ENCODE measurements at regions not wholly inside any gene's neighbourhood (a gene's known extent, or its start where the extent isn't known, plus 50 kb on each side); places are given as distances from the start of the nearest gene placed in this dataset.

- H3K27ac Mint-ChIP-seq: no peak overlapping the region
- no peaks in the 10 kb centered on the region for H3K27me3 Mint-ChIP-seq (ENCODE audit: low read depth)
- peaks cover 4% of the 10 kb centered on the region for H3K4me1 Mint-ChIP-seq
- H3K4me3 Mint-ChIP-seq: no peak overlapping the region
- H3K36me3 Mint-ChIP-seq (ENCODE audit: low read depth): no peaks in the 10 kb centered on the region
- no peak for TF ChIP-seq CTCF (IDR thresholded peaks at IDR 0.05; ENCODE audit: unreplicated experiment in 3 of 3)
- no peaks in the 10 kb centered on the region for H3K9me3 Mint-ChIP-seq
Measured at GRCh38 chr4:136573460-136573859, 958.8 kb downstream of the PCDH18 start.

GRCh38 chr4:136571315-136571714 lies 961.0 kb downstream of the PCDH18 start:
- no peak overlapping the region for H3K27ac Mint-ChIP-seq
- H3K27me3 Mint-ChIP-seq (ENCODE audit: low read depth): no peaks in the 10 kb centered on the region
- peaks cover 4% of the 10 kb centered on the region for H3K4me1 Mint-ChIP-seq
- no peaks in the 10 kb centered on the region for H3K9me3 Mint-ChIP-seq
- no peaks in the 10 kb centered on the region for H3K36me3 Mint-ChIP-seq (ENCODE audit: low read depth)
- no peak for TF ChIP-seq CTCF (IDR thresholded peaks at IDR 0.05; ENCODE audit: unreplicated experiment in 3 of 3)
- no peak overlapping the region for H3K4me3 Mint-ChIP-seq

- Mint-ChIP-seq H3K27me3 (ENCODE audit: low read depth) (no peaks in the 10 kb centered on the region), H3K27ac (no peak overlapping the region), H3K4me1 (peaks cover 6% of the 10 kb centered on the region), H3K4me3 (no peak overlapping the region), H3K36me3 (ENCODE audit: low read depth) (no peaks in the 10 kb centered on the region), H3K9me3 (no peaks in the 10 kb centered on the region)
- no peak for TF ChIP-seq CTCF (IDR thresholded peaks at IDR 0.05; ENCODE audit: unreplicated experiment in 3 of 3)
Measured at GRCh38 chr4:136562834-136563233, 969.5 kb downstream of the PCDH18 start.

- Mint-ChIP-seq H3K4me1 (peaks cover 6% of the 10 kb centered on the region), H3K27me3 (ENCODE audit: low read depth) (no peaks in the 10 kb centered on the region), H3K9me3 (no peaks in the 10 kb centered on the region), H3K36me3 (ENCODE audit: low read depth) (no peaks in the 10 kb centered on the region), H3K4me3 (no peak overlapping the region), H3K27ac (no peak overlapping the region)
- TF ChIP-seq CTCF (IDR thresholded peaks at IDR 0.05; ENCODE audit: unreplicated experiment in 3 of 3): no peak
Measured at GRCh38 chr4:136558940-136559494, 973.3 kb downstream of the PCDH18 start.

- Mint-ChIP-seq H3K27ac (no peak overlapping the region), H3K4me1 (peaks cover 6% of the 10 kb centered on the region), H3K27me3 (ENCODE audit: low read depth) (no peaks in the 10 kb centered on the region), H3K4me3 (no peak overlapping the region), H3K9me3 (no peaks in the 10 kb centered on the region), H3K36me3 (ENCODE audit: low read depth) (no peaks in the 10 kb centered on the region)
- TF ChIP-seq CTCF (IDR thresholded peaks at IDR 0.05; ENCODE audit: unreplicated experiment in 3 of 3): no peak
Measured at GRCh38 chr4:136557396-136557795, 974.9 kb downstream of the PCDH18 start.

GRCh38 chr4:136554033-136554432 lies 978.3 kb downstream of the PCDH18 start:
- Mint-ChIP-seq H3K9me3 (no peaks in the 10 kb centered on the region), H3K27me3 (ENCODE audit: low read depth) (no peaks in the 10 kb centered on the region)

More at GRCh38 chr4:136554033-136554432, 978.3 kb downstream of the PCDH18 start:
- H3K27ac Mint-ChIP-seq: no peak overlapping the region
- no peak for TF ChIP-seq CTCF (IDR thresholded peaks at IDR 0.05; ENCODE audit: unreplicated experiment in 3 of 3)
- no peak overlapping the region for H3K4me3 Mint-ChIP-seq
- H3K4me1 Mint-ChIP-seq: peaks cover 3% of the 10 kb centered on the region
- no peaks in the 10 kb centered on the region for H3K36me3 Mint-ChIP-seq (ENCODE audit: low read depth)

All from nephron (organoid).